ENCODE measurements at regions not wholly inside any gene's neighbourhood (a gene's known extent, or its start where the extent isn't known, plus 50 kb on each side); places are given as distances from the start of the nearest gene placed in this dataset.
"Not testable (repeated sequence)": the region's sequence is repeated elsewhere in the genome, so short reads cannot be mapped to it uniquely, and the experiment has no call there.

DNA sequence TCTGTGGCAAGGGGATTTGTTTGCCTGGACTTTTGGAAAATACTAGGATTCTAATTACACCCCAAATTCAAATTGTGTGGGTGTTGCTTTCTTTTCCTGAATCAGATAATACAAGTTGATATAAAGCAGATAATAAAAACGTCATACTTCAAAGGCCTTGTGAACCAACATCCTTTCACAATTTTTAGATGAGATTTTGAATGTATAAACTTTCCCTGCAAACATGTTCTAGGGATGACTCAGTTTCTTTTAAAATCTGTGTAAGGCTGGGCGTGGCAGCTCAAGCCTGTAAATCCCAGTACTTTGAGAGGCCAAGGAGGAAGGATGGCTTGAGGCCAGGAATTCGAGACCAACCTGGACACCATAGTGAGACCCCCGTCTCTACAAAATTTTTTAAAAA, 182.4 kb downstream of the C12orf75 start:
- H3K4me1 Mint-ChIP-seq; H3K27ac Mint-ChIP-seq; POLR2A ChIA-PET; H3K4me1 ChIP-seq (ENCODE audit: control insufficient read depth in 2 of 2, insufficient read depth in 2 of 2, low read length in 2 of 2); intact Hi-C loops (cut with micrococcal nuclease); DNase-seq; H3K27me3 ChIP-seq (ENCODE audit: control insufficient read depth in 2 of 2, insufficient read depth in 2 of 2, low read length in 2 of 2); H3K4me3 ChIP-seq (ENCODE audit: low read length); ATAC-seq; H3K9me3 Mint-ChIP-seq; H3K27ac ChIP-seq (ENCODE audit: low read depth, low read length); H3K36me3 ChIP-seq (ENCODE audit: control insufficient read depth in 2 of 3, insufficient read depth in 3 of 3, low read length in 3 of 3); H3K4me3 Mint-ChIP-seq; H3K36me3 Mint-ChIP-seq; H3K9me3 ChIP-seq (ENCODE audit: control insufficient read depth in 2 of 3, low read length in 3 of 3): not testable (repeated sequence)
- CTCF ChIA-PET = interaction anchor here (0.6 kb wide), 1 partner anchor 541 kb away, joined by 3 read pairs; no protein-coding TSS in a partner anchor
- H3K27me3 Mint-ChIP-seq = peaks cover 0 to 15% (median 6%) of the 10 kb centered on the region in 5 donors

- ATAC-seq (no peak), DNase-seq (no peak)
- Mint-ChIP-seq H3K4me1 (no peaks in the 10 kb centered on the region), H3K9me3 (peaks cover 0 to 8% (median 0%) of the 10 kb centered on the region in 11 donors), H3K27me3 (peaks cover 0 to 17% (median 5%) of the 10 kb centered on the region in 5 donors), H3K4me3 (no peak overlapping the region), H3K27ac (no peak overlapping the region), H3K36me3 (no peaks in the 10 kb centered on the region)
- CTCF ChIA-PET = no interaction called here
- Histone ChIP-seq H3K9me3 (ENCODE audit: control insufficient read depth in 2 of 3, low read length in 3 of 3) (no peaks in the 10 kb centered on the region), H3K4me1 (ENCODE audit: control insufficient read depth in 2 of 2, insufficient read depth in 2 of 2, low read length in 2 of 2) (no peaks in the 10 kb centered on the region), H3K27ac (ENCODE audit: low read depth, low read length) (no peak overlapping the region), H3K4me3 (ENCODE audit: low read length) (no peak overlapping the region), H3K36me3 (ENCODE audit: control insufficient read depth in 2 of 3, insufficient read depth in 3 of 3, low read length in 3 of 3) (no peaks in the 10 kb centered on the region), H3K27me3 (ENCODE audit: control insufficient read depth in 2 of 2, insufficient read depth in 2 of 2, low read length in 2 of 2) (no peaks in the 10 kb centered on the region)
- intact Hi-C loops (cut with micrococcal nuclease) = no loop called here
- POLR2A ChIA-PET = no interaction called here
Observed at GRCh38 chr12:105522166-105522825, 191.8 kb downstream of the C12orf75 start.

- Mint-ChIP-seq H3K4me1 (no peaks in the 10 kb centered on the region), H3K9me3 (peaks cover 0 to 4% (median 0%) of the 10 kb centered on the region in 11 donors), H3K27ac (no peak overlapping the region), H3K36me3 (no peaks in the 10 kb centered on the region), H3K27me3 (peaks cover 0 to 15% (median 5%) of the 10 kb centered on the region in 5 donors), H3K4me3 (no peak overlapping the region)
- H3K36me3 ChIP-seq (ENCODE audit: control insufficient read depth in 2 of 3, insufficient read depth in 3 of 3, low read length in 3 of 3) = no peaks in the 10 kb centered on the region
- no peak overlapping the region for H3K27ac ChIP-seq (ENCODE audit: low read depth, low read length)
- ATAC-seq = no peak
- CTCF ChIA-PET = no interaction called here
- DNase-seq = no peak
- no peak overlapping the region for H3K4me3 ChIP-seq (ENCODE audit: low read length)
- H3K9me3 ChIP-seq (ENCODE audit: control insufficient read depth in 2 of 3, low read length in 3 of 3) = no peaks in the 10 kb centered on the region
- no peaks in the 10 kb centered on the region for H3K27me3 ChIP-seq (ENCODE audit: control insufficient read depth in 2 of 2, insufficient read depth in 2 of 2, low read length in 2 of 2)
- H3K4me1 ChIP-seq (ENCODE audit: control insufficient read depth in 2 of 2, insufficient read depth in 2 of 2, low read length in 2 of 2) = no peaks in the 10 kb centered on the region
- intact Hi-C loops (cut with micrococcal nuclease) = no loop called here
- POLR2A ChIA-PET = interaction anchor here (0.6 kb wide), 1 partner anchor 18 kb away, joined by 3 read pairs; no protein-coding TSS in a partner anchor
Observed at GRCh38 chr12:105523164-105524057, 192.9 kb downstream of the C12orf75 start.

- Mint-ChIP-seq H3K9me3 (peaks cover 0 to 3% (median 0%) of the 10 kb centered on the region in 11 donors), H3K4me1 (no peaks in the 10 kb centered on the region), H3K4me3 (no peak overlapping the region), H3K36me3 (no peaks in the 10 kb centered on the region), H3K27ac (no peak overlapping the region), H3K27me3 (peaks cover 3 to 23% (median 15%) of the 10 kb centered on the region in 5 donors)
- Histone ChIP-seq H3K36me3 (ENCODE audit: control insufficient read depth in 2 of 3, insufficient read depth in 3 of 3, low read length in 3 of 3) (no peaks in the 10 kb centered on the region), H3K4me3 (ENCODE audit: low read length) (no peak overlapping the region), H3K27me3 (ENCODE audit: control insufficient read depth in 2 of 2, insufficient read depth in 2 of 2, low read length in 2 of 2) (no peaks in the 10 kb centered on the region), H3K9me3 (ENCODE audit: control insufficient read depth in 2 of 3, low read length in 3 of 3) (no peaks in the 10 kb centered on the region), H3K27ac (ENCODE audit: low read depth, low read length) (no peak overlapping the region), H3K4me1 (ENCODE audit: control insufficient read depth in 2 of 2, insufficient read depth in 2 of 2, low read length in 2 of 2) (no peaks in the 10 kb centered on the region)
- ChIA-PET POLR2A (no interaction called here), CTCF (no interaction called here)
- intact Hi-C loops (cut with micrococcal nuclease) = no loop called here
- DNase-seq = no peak
- ATAC-seq = no peak
Observed at GRCh38 chr12:105524961-105525360, 194.5 kb downstream of the C12orf75 start.

DNA sequence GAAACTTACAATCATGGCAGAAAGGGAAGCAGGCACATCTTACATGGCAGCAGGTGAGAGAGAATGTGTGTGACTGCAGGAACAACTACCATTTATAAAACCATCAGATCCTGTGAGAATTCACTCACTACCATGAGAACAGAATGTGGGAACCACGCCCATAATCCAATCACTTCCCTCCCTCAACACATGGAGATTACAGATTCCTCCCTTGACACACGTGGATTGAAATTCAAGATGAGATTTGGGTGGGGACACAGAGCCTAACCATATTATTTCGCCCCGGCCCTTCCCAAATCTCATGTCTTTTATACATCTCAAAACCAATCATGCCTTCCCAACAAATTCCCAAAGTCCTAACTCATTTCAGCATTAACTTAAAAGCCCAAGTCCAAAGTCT, 203.6 kb downstream of the C12orf75 start:
- Mint-ChIP-seq H3K27ac (no peak overlapping the region), H3K4me1 (no peaks in the 10 kb centered on the region), H3K36me3 (peaks cover 0 to 10% (median 0%) of the 10 kb centered on the region in 5 donors), H3K27me3 (peaks cover 5 to 36% (median 18%) of the 10 kb centered on the region in 5 donors), H3K4me3 (no peak overlapping the region), H3K9me3 (peaks cover 7 to 48% (median 16%) of the 10 kb centered on the region in 11 donors)
- Histone ChIP-seq H3K27ac (ENCODE audit: low read depth, low read length) (no peak overlapping the region), H3K9me3 (ENCODE audit: control insufficient read depth in 2 of 3, low read length in 3 of 3) (peaks cover 0 to 10% (median 0%) of the 10 kb centered on the region in 3 experiments), H3K4me3 (ENCODE audit: low read length) (no peak overlapping the region), H3K27me3 (ENCODE audit: control insufficient read depth in 2 of 2, insufficient read depth in 2 of 2, low read length in 2 of 2) (no peaks in the 10 kb centered on the region), H3K36me3 (ENCODE audit: control insufficient read depth in 2 of 3, insufficient read depth in 3 of 3, low read length in 3 of 3) (no peaks in the 10 kb centered on the region), H3K4me1 (ENCODE audit: control insufficient read depth in 2 of 2, insufficient read depth in 2 of 2, low read length in 2 of 2) (no peaks in the 10 kb centered on the region)
- POLR2A ChIA-PET = no interaction called here
- ATAC-seq = no peak
- intact Hi-C loops (cut with micrococcal nuclease) = no loop called here
- CTCF ChIA-PET = no interaction called here
- no peak for DNase-seq

DNA sequence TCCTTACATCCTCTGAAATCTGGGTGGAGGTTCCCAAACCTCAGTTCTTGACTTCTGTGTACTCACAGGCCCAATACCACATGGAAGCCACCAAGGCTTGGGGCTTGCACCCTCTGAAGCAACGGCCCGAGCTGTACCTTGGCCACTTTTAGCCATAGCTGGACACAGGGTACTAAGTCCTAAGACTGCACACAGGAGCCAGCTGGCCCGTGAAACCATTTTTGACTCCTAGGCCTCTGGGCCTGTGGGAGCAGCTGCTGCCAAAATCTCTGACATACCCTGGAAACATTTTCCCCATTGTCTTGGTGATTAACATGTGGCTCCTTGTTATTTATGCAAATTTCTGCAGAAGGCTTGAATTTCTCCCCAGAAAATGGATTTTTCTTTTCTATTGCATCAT, 204.5 kb downstream of the C12orf75 start:
- H3K36me3 ChIP-seq (ENCODE audit: control insufficient read depth in 2 of 3, insufficient read depth in 3 of 3, low read length in 3 of 3); H3K4me3 ChIP-seq (ENCODE audit: low read length); H3K4me1 ChIP-seq (ENCODE audit: control insufficient read depth in 2 of 2, insufficient read depth in 2 of 2, low read length in 2 of 2); H3K27ac ChIP-seq (ENCODE audit: low read depth, low read length); DNase-seq; intact Hi-C loops (cut with micrococcal nuclease); POLR2A ChIA-PET; CTCF ChIA-PET; H3K27me3 ChIP-seq (ENCODE audit: control insufficient read depth in 2 of 2, insufficient read depth in 2 of 2, low read length in 2 of 2); ATAC-seq; H3K4me1 Mint-ChIP-seq; H3K4me3 Mint-ChIP-seq; H3K27ac Mint-ChIP-seq; H3K36me3 Mint-ChIP-seq: not testable (repeated sequence)
- peaks cover 7 to 48% (median 16%) of the 10 kb centered on the region in 11 donors for H3K9me3 Mint-ChIP-seq
- H3K9me3 ChIP-seq (ENCODE audit: control insufficient read depth in 2 of 3, low read length in 3 of 3) = peaks cover 0 to 10% (median 0%) of the 10 kb centered on the region in 3 experiments
- peaks cover 2 to 30% (median 11%) of the 10 kb centered on the region in 5 donors for H3K27me3 Mint-ChIP-seq

All from naive thymus-derived CD4-positive, alpha-beta T cell (primary cell).